Common myeloid progenitor, CD34-positive (primary cell): ENCODE measurements at regions not wholly inside any gene's neighbourhood (a gene's known extent, or its start where the extent isn't known, plus 50 kb on each side); places are given as distances from the start of the nearest gene placed in this dataset.
"Not testable (repeated sequence)": the region's sequence is repeated elsewhere in the genome, so short reads cannot be mapped to it uniquely, and the experiment has no call there.

Experiments used
- CTCF ChIA-PET: fragments of 350-600 bp; sonication (Branson Sonifier 250); formaldehyde crosslinking; loops from one replicate; lab custom pipeline; 2021; ENCODE audit warnings: antibody characterized with exemption; lab: Charles Lee
- POLR2A ChIA-PET: fragments of 350-600 bp; sonication (Branson Sonifier 250); formaldehyde crosslinking; loops from one replicate; lab custom pipeline; 2021; ENCODE audit warnings: antibody characterized with exemption; lab: Charles Lee
- DNase-seq, 3 donors: peaks; one replicate each; pipeline versions ENCODE4 v3.0.0 to v3.0.0-alpha.2; 2013
- H3K27ac ChIP-seq, 2 experiments: 1 replicate in 1 of 2; 2 replicates in 1 of 2; pipeline ENCODE4 v1.7.0; 2013; ENCODE audit warnings: inconsistent platforms in 2 of 2, low read length in 2 of 2, mild to moderate bottlenecking in 2 of 2, low read depth in 1 of 2, moderate library complexity in 1 of 2; ENCODE audit not compliant: severe bottlenecking in 2 of 2, insufficient read depth in 1 of 2, poor library complexity in 1 of 2
- H3K27me3 ChIP-seq, 5 experiments: replicated peaks in 2 of 5; 1 replicate in 3 of 5; 2 replicates in 2 of 5; pipeline versions ENCODE4 v1.6.1 to v1.7.0; 2013; ENCODE audit warnings: low read length in 4 of 5, mild to moderate bottlenecking in 2 of 5, moderate library complexity in 2 of 5, inconsistent platforms in 1 of 5; ENCODE audit not compliant: insufficient read depth in 5 of 5, control insufficient read depth in 4 of 5
- H3K36me3 ChIP-seq, 4 experiments: 1 replicate in 2 of 4; 2 replicates in 2 of 4; pipeline versions ENCODE4 v1.6.1 to v1.7.0; 2013; ENCODE audit warnings: low read length in 3 of 4, control low read depth in 1 of 4, mild to moderate bottlenecking in 1 of 4; ENCODE audit not compliant: control insufficient read depth in 4 of 4, insufficient read depth in 4 of 4
- H3K4me1 ChIP-seq, 4 experiments: 1 replicate in 3 of 4; 2 replicates in 1 of 4; pipeline versions ENCODE4 v1.6.1 to v1.7.1; 2013; ENCODE audit warnings: low read length in 3 of 4, mild to moderate bottlenecking in 3 of 4, control low read depth in 1 of 4, inconsistent platforms in 1 of 4, moderate library complexity in 1 of 4; ENCODE audit not compliant: control insufficient read depth in 4 of 4, insufficient read depth in 4 of 4; ENCODE audit errors: control extremely low read depth in 1 of 4
- H3K4me3 ChIP-seq, 7 experiments: 1 replicate in 4 of 7; 2 replicates in 3 of 7; pipeline versions ENCODE4 v1.5.1 to v1.7.0; 2013; ENCODE audit warnings: mild to moderate bottlenecking in 7 of 7, low read length in 6 of 7, moderate library complexity in 6 of 7, inconsistent platforms in 2 of 7, low read depth in 2 of 7, control low read depth in 1 of 7; ENCODE audit not compliant: insufficient read depth in 4 of 7, control insufficient read depth in 1 of 7; ENCODE audit errors: extremely low read depth in 1 of 7
- H3K9me3 ChIP-seq, 5 experiments: 1 replicate in 4 of 5; 2 replicates in 1 of 5; pipeline versions ENCODE4 v1.6.1 to v1.7.1; 2013; ENCODE audit warnings: low read length in 4 of 5, mild to moderate bottlenecking in 2 of 5, inconsistent platforms in 1 of 5, low read depth in 1 of 5, moderate library complexity in 1 of 5; ENCODE audit not compliant: control insufficient read depth in 4 of 5, insufficient read depth in 2 of 5; ENCODE audit errors: control extremely low read depth in 1 of 5
- WGBS: methylation state at CpG from one replicate; pipeline ENCODE4 v1.1.5; 2013; ENCODE audit not compliant: insufficient coverage; 5-methylcytosine and 5-hydroxymethylcytosine counted together

- Histone ChIP-seq H3K36me3 (no peaks in the 10 kb centered on the region), H3K9me3 (no peaks in the 10 kb centered on the region), H3K4me1 (no peaks in the 10 kb centered on the region), H3K27ac (no peak overlapping the region), H3K4me3 (no peak overlapping the region), H3K27me3 (no peaks in the 10 kb centered on the region)
- CTCF ChIA-PET: interaction anchor here (1.3 kb wide), 1 partner anchor 10 kb away, joined by 3 read pairs; no protein-coding TSS in a partner anchor
- no peak for DNase-seq
- 0% methylated on average over 1 of the region's 3 CpGs for WGBS
- POLR2A ChIA-PET: no interaction called here
Observed at GRCh38 chr7:83738291-83738835, 89.4 kb upstream of the SEMA3E start.

- WGBS: 83% methylated on average over 3 of the region's 3 CpGs
- CTCF ChIA-PET: no interaction called here
Observed at GRCh38 chr7:83732305-83732704, 83.4 kb upstream of the SEMA3E start.

GRCh38 chr7:83731154-83731553, 82.2 kb upstream of the SEMA3E start:
- POLR2A ChIA-PET: interaction anchor here (0.6 kb wide), 1 partner anchor 78 kb away, joined by 3 read pairs; no protein-coding TSS in a partner anchor
- DNase-seq: no peak
- H3K4me3 ChIP-seq: no peak overlapping the region
- H3K27me3 ChIP-seq: no peaks in the 10 kb centered on the region
- H3K9me3 ChIP-seq: no peaks in the 10 kb centered on the region
- H3K36me3 ChIP-seq: no peaks in the 10 kb centered on the region
- H3K27ac ChIP-seq: no peak overlapping the region
- CTCF ChIA-PET: no interaction called here
- H3K4me1 ChIP-seq: no peaks in the 10 kb centered on the region

More at GRCh38 chr7:83732305-83732704, 83.4 kb upstream of the SEMA3E start:
- Histone ChIP-seq H3K27ac (no peak overlapping the region), H3K27me3 (no peaks in the 10 kb centered on the region), H3K4me3 (no peak overlapping the region), H3K36me3 (no peaks in the 10 kb centered on the region), H3K9me3 (no peaks in the 10 kb centered on the region), H3K4me1 (no peaks in the 10 kb centered on the region)
- no peak for DNase-seq
- POLR2A ChIA-PET: no interaction called here

GRCh38 chr7:83716923-83717322, 68.0 kb upstream of the SEMA3E start:
- POLR2A ChIA-PET, H3K4me3 ChIP-seq, CTCF ChIA-PET, DNase-seq, H3K36me3 ChIP-seq, H3K9me3 ChIP-seq, H3K4me1 ChIP-seq, H3K27me3 ChIP-seq, H3K27ac ChIP-seq: not testable (repeated sequence)
- WGBS: 88% methylated on average over 2 of the region's 6 CpGs

- Histone ChIP-seq H3K9me3 (peaks cover 0 to 1% (median 0%) of the 10 kb centered on the region in 5 experiments), H3K27ac (no peak overlapping the region), H3K4me1 (no peaks in the 10 kb centered on the region), H3K36me3 (no peaks in the 10 kb centered on the region), H3K27me3 (no peaks in the 10 kb centered on the region), H3K4me3 (no peak overlapping the region)
- ChIA-PET POLR2A (no interaction called here), CTCF (no interaction called here)
- 82% methylated on average over 1 of the region's 3 CpGs for WGBS
- DNase-seq: no peak
Observed at GRCh38 chr7:83708531-83708930, 59.6 kb upstream of the SEMA3E start.

GRCh38 chr7:83704564-83704963, 55.6 kb upstream of the SEMA3E start:
- no peaks in the 10 kb centered on the region for H3K4me1 ChIP-seq
- H3K9me3 ChIP-seq: peaks cover 0 to 1% (median 0%) of the 10 kb centered on the region in 5 experiments
- 84% methylated on average over 2 of the region's 3 CpGs for WGBS
- CTCF ChIA-PET: no interaction called here
- DNase-seq: no peak
- no peaks in the 10 kb centered on the region for H3K27me3 ChIP-seq
- H3K36me3 ChIP-seq: no peaks in the 10 kb centered on the region
- no peak overlapping the region for H3K27ac ChIP-seq
- POLR2A ChIA-PET: no interaction called here
- no peak overlapping the region for H3K4me3 ChIP-seq

- Histone ChIP-seq H3K9me3 (no peaks in the 10 kb centered on the region), H3K27me3 (no peaks in the 10 kb centered on the region), H3K27ac (no peak overlapping the region), H3K4me3 (no peak overlapping the region), H3K4me1 (no peaks in the 10 kb centered on the region), H3K36me3 (no peaks in the 10 kb centered on the region)
- no CpG with 5 or more reads among the region's 1 CpG for WGBS
- no peak for DNase-seq
- ChIA-PET POLR2A (no interaction called here), CTCF (no interaction called here)
Observed at GRCh38 chr7:83702446-83702845, 53.5 kb upstream of the SEMA3E start.
